DMS153 (cell line): ENCODE measurements at regions not wholly inside any gene's neighbourhood (a gene's known extent, or its start where the extent isn't known, plus 50 kb on each side); places are given as distances from the start of the nearest gene placed in this dataset.

Experiments
- DNase-seq: peaks from one replicate; lab custom pipeline; 2025; lab: John Stamatoyannopoulos, UW

DNA sequence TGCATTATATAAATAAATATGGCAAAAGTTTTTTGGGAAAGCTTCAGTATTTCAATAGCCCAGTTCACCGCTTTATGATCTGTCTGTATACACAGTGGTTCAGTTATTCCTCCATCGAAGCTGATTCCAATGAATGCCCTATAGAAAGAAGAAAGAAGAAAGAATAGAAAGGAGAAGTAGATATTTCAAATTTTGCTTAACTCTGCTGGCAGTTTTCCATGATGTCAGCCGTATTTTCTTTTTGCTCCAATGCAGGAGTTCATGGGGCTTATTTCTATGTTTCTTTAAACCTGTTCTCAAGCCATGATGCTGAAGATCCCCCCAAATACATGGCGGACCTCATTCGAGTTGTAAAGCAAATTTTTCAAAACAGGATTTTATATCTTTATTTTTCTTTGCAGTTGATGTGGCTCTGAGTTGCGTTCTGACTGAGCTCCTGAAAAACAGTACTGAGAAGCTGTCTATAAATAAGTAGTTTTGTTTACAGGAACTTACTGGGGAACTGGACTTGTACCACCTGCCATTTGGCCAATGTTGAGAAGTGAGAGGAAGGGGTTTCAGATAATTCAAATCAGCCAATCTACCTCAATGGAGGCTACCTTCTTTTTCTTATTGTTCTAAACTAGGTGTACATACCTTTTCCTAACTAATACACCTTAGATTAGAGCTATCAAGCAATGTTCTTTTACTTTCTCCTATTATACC lies 418.5 kb upstream of the MEF2C start:
- no peak for DNase-seq

GRCh38 chr5:89300426-89300970 lies 417.5 kb upstream of the MEF2C start:
- DNase-seq = no peak

DNA sequence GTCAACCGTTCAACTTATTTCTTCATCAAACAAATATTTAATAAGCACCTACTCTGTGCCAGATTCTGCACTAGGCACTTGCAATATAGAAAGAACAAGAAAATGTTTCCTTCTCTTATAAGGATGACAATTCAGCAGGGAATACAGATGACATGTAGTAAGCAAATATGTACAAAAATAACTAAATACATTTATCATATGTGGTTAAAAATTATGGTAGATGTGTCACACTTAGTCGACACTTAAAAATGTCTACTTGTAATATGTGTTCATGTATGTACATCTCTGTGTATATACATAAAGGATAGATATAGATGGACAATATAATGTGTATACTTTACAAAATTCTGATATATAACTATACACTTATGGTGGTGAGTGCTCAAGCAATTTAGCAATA lies 417.0 kb upstream of the MEF2C start:
- no peak for DNase-seq

- no peak for DNase-seq
These were observed 414.1 kb upstream of the MEF2C start for GRCh38 chr5:89297066-89297465.

GRCh38 chr5:89293810-89294209 lies 410.8 kb upstream of the MEF2C start:
- DNase-seq = no peak

- no peak for DNase-seq
These were observed 409.5 kb upstream of the MEF2C start for GRCh38 chr5:89292487-89292886.

- no peak for DNase-seq
These were observed 406.6 kb upstream of the MEF2C start for GRCh38 chr5:89289604-89290003.

DNA sequence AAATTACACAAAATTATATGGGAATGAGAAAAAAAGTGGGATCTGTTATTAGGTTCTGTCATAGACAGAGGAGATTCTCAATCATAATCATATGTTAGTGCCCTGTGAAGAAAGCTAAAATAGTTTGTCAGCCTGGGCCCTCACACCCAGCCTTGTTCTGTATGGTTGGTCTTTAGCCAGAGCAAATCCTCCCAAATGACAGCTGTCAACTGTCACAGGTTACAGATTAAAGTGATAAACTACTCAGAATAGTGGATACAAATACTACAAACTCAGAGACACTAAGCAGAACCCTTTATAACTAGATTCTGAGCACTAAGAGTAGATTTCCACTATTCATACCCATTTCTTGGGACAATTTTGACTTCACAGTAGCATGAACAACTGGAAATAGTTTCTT lies 405.0 kb upstream of the MEF2C start:
- DNase-seq = no peak

DNA sequence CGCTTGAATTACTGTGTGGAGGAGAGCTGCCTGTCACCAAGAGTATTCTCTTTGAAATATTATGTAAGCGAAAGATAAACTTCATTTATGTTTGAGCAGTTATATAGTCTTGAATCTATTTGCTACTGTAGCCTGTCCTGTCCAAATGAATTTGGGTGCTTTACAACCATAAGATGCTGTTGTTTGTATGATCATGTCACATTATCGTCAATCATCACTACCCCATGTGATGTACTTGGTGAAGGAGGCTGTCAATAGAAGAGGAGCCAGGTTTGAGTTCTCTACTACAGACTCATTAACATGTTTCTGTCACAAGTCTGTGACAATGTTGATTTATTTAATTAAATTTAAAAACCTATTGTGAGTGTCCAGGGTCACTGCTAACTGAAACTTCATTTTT lies 403.3 kb upstream of the MEF2C start:
- no peak for DNase-seq

GRCh38 chr5:89283728-89284493 lies 400.9 kb upstream of the MEF2C start:
- no peak for DNase-seq

GRCh38 chr5:89282554-89283510 lies 399.8 kb upstream of the MEF2C start:
- DNase-seq = no peak

DNA sequence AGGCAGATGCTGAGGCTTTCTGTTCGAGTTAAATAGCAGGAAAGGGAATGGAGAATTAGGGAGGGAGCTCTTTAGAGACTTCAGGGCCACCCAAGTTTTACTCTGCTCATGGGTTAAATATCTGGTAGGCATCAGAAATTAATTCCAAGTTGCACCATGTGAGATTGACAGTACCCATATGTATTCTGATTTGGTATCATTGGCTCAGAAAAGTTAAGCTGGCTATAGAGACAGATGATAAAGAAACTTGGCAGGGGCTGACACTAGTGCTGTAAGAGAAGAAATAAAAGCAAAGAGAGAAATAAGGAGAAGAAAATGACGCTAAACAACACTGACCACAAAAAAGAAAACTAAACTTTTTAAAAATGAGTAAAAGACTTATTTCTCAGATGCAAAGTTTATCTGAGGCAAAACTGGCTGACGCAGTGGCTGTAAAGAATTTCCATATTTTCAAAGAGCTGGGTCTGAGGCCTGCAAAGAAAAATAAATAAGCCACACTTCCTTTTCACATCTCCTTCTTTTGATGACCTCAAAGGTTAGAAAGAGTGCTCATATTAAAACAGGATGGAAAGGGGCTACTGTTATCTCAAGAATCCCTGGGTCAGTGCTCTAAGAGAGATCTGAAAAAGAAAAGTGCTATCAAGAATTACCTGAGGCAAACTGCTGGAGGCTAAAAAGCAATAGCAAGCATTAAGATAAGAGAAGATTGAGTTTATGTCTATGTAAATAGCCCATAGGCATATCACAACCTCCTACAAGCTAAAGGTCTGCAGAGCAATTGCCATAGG lies 399.0 kb upstream of the MEF2C start:
- no peak for DNase-seq

DNA sequence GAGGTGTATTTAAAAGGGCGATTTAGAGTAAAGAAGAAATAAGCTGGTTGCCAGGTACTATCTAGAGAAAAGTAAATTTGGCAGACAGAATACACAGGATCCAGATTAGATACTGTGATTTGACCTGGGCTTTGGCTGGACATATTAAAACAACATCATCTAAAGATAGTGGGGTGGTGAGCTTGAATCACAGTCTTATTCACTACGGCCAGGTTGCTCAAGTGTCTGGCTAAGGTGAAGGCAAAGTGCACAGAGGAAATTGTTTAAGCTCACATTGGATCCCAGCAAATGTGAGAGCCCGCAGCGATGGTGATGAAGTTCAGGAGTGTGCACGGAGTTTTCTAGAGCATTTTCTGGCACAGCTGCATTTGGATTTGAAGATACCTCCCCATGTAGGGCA lies 398.2 kb upstream of the MEF2C start:
- DNase-seq = no peak

GRCh38 chr5:89280103-89281037 lies 397.4 kb upstream of the MEF2C start:
- DNase-seq = no peak

GRCh38 chr5:89279391-89280036 lies 396.5 kb upstream of the MEF2C start:
- no peak for DNase-seq

DNA sequence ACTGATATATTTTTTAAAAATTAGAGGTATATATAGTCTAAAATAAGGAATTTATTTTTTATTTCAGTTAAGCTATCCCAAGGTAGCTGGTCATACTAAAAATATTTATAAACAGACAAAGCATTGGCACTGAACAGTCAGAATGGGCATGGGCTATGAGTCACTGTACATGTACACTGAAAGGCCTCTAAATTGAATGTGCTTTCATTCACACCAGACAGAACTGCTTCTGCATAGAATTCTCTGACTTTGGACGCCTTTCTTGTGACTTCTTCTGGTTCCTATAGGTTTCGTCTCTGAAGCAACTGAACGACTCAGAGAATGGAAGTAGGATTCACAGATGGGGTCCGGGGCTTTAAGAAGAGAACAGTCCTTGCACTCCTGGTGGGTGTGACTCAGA lies 394.8 kb upstream of the MEF2C start:
- DNase-seq = no peak

DNA sequence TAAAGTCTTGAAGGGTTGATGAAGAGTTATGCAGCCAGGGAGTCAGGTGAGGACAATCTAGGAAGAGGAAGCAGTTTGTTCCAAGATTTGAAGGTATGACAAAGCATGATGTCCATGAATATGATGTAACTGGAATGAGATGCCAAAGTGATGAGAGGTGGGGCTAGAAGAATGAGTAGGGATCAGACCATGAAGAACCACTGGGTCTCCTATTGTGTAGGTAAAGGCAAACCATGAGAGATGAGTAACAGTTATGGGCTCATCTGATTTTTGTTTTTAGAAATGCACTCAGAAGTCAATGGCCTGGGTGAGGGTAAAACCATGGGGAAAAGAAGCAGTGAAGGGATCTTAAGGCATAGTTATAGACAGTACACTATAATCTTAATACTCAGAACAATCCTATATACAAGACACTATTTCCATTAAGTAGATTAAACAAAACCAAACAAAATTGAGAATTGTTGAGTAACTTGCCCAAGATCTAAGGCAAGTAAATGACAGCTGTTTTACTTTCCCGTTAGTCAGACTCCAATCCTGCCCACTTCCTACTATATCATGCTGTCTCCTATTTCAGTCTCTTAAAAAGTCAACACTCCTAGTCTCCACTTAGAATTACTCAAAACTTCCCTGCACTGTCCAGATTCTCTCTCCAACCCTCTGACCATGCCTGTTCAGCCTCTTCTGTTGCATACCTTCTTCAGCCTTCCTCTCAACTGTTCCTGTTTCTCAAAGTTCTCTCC lies 393.8 kb upstream of the MEF2C start:
- no peak for DNase-seq

DNA sequence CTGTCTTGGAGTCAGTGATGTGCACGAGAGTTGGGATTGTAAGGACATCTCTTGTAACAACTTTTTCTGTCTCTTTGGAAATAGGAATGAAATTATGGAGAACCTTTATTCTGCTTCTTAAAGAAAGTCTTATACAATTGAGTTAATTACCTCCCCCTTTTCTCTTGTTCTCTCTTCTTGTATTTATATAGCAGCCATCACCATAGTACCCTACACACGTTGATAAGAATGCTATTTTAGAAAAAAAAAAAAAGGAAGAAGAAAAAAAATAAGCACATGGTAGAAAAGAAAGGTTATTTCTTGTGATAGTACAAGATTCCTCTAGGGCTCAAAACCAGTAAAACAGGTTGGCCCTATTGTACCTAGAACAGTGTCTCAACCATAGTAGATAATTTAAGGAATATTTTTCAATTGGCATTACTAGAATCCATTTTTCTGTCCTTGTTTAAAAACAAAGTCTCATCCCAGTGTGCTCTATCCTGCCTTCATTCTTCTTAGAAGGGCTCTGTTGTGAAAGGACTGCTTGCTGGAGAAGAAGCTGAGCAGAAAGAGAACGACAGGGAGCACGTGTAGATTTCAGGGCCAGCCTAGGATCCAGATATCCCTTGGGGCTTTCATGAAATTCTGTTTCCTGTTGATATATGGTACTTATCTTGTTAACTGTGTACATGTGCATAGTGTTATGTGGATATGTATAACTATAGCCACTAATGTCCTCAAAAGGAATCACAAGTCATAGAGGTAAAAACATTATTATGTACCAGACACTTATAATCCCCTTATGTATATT lies 392.3 kb upstream of the MEF2C start:
- no peak for DNase-seq
